Panc1 (cell line): ENCODE measurements at regions not wholly inside any gene's neighbourhood (a gene's known extent, or its start where the extent isn't known, plus 50 kb on each side); places are given as distances from the start of the nearest gene placed in this dataset.
A peak's percentile ranks its signal among the peaks of the same experiment; 100 is the strongest.

Experiments
- ATAC-seq: fragments of 200-7000 bp; cut with Tn5 transposase; 2 replicates; pipeline ENCODE4 v1.9.1; 2020; ENCODE audit warnings: mild to moderate bottlenecking, moderate library complexity
- BruUV-seq: library from RNA; stranded (reverse); fragments of 400-500 nt; replicated peaks from 2 replicates; lab custom pipeline; 2021; lab: Mats Ljungman, UMichigan
- CTCF ChIA-PET: fragments of 300-600 bp; sonication (Branson Sonifier 250); formaldehyde crosslinking; loops from one replicate; lab custom pipeline; 2022; ENCODE audit warnings: antibody characterized with exemption; lab: Charles Lee
- POLR2A ChIA-PET: fragments of 300-600 bp; sonication (Branson Sonifier 250); formaldehyde crosslinking; loops from one replicate; lab custom pipeline; 2022; ENCODE audit warnings: antibody characterized with exemption; lab: Charles Lee
- DNase-seq: peaks from one replicate; pipeline ENCODE4 v3.0.0-alpha.2; 2010; ENCODE audit warnings: low read depth, low spot score
- H3K27ac ChIP-seq: 2 replicates; pipeline ENCODE4 v1.5.1; 2011; ENCODE audit warnings: mild to moderate bottlenecking, low read length, inconsistent platforms
- H3K27me3 ChIP-seq: fragments of 200-500 bp; sonication (Bioruptor generic); 2 replicates; pipeline ENCODE4 v1.6.0; 2014; ENCODE audit warnings: low read length, inconsistent platforms; ENCODE audit not compliant: control insufficient read depth, insufficient read depth
- H3K36me3 ChIP-seq: fragments of 200-500 bp; sonication (Bioruptor generic); 2 replicates; pipeline ENCODE4 v1.5.1; 2014; ENCODE audit warnings: inconsistent platforms, mild to moderate bottlenecking, low read length, moderate library complexity; ENCODE audit not compliant: control insufficient read depth, insufficient read depth
- H3K4me1 ChIP-seq: 2 replicates; pipeline ENCODE4 v1.5.1; 2011; ENCODE audit warnings: inconsistent platforms, mild to moderate bottlenecking, low read length, moderate library complexity; ENCODE audit not compliant: control insufficient read depth, insufficient read depth
- H3K4me3 ChIP-seq, 2 experiments: 2 replicates each; pipeline ENCODE4 v1.5.1; 2011 to 2012; ENCODE audit warnings: low read depth in 2 of 2, low read length in 2 of 2, mild to moderate bottlenecking in 2 of 2, inconsistent platforms in 1 of 2, moderate library complexity in 1 of 2
- H3K9me3 ChIP-seq: fragments of 200-500 bp; sonication (Bioruptor generic); 2 replicates; pipeline ENCODE4 v1.5.1; 2014; ENCODE audit warnings: low read depth, mild to moderate bottlenecking, inconsistent platforms, low read length, moderate library complexity; ENCODE audit not compliant: control insufficient read depth, insufficient read depth
- CTCF ChIP-seq: fragments of 450-650 bp; IDR thresholded peaks from 2 replicates; pipeline ENCODE4 v1.5.1; 2017; ENCODE audit warnings: mild to moderate bottlenecking
- POLR2AphosphoS5 ChIP-seq: IDR thresholded peaks from 2 replicates; pipeline ENCODE4 v1.6.1; 2012; ENCODE audit warnings: mild to moderate bottlenecking, low read depth, low read length, moderate library complexity
- REST ChIP-seq, 2 experiments: IDR thresholded peaks; 2 replicates each; pipeline ENCODE4 v1.6.1; 2011 to 2012; ENCODE audit warnings: low read depth in 2 of 2, control low read depth in 1 of 2, low read length in 1 of 2, mild to moderate bottlenecking in 1 of 2, moderate library complexity in 1 of 2; ENCODE audit not compliant: insufficient read depth in 1 of 2
- SIN3A ChIP-seq: IDR thresholded peaks from 2 replicates; pipeline ENCODE4 v1.6.1; 2012; ENCODE audit warnings: low read depth, mild to moderate bottlenecking, low read length, moderate library complexity, borderline replicate concordance; ENCODE audit not compliant: insufficient read depth
- TCF7L2 ChIP-seq: IDR thresholded peaks from 2 replicates; pipeline ENCODE4 v1.6.1; 2011; ENCODE audit warnings: mild to moderate bottlenecking, low read depth, low read length, inconsistent platforms
- in situ Hi-C: cut with HindIII; loops from 2 replicates; pipeline ENCODE4 v1.10.0; 2016; ENCODE audit warnings: low sequenced_read_pairs, low pct_unique_long_range_greater_than_20kb
- intact Hi-C: fragments of 100-400 bp; cut with micrococcal nuclease; formaldehyde crosslinking; loops from one replicate; pipeline ENCODE4 v1.10.0; 2022; ENCODE audit not compliant: unreplicated experiment

- DNase-seq, result no peak
- CTCF ChIA-PET, result no interaction called here
- no peaks in the 10 kb centered on the region for H3K4me1 ChIP-seq
- H3K9me3 ChIP-seq, result no peaks in the 10 kb centered on the region
- no peak for ATAC-seq
- in situ Hi-C loops, result no loop called here
- POLR2A ChIA-PET, result no interaction called here
- H3K36me3 ChIP-seq, result no peaks in the 10 kb centered on the region
- BruUV-seq, result no TSS peak
- H3K4me3 ChIP-seq, result peak overlapping the region in 1 of 2 experiments; percentile 2; a peak in 1 of 4 replicates
- H3K27me3 ChIP-seq, result no peaks in the 10 kb centered on the region
- H3K27ac ChIP-seq, result peak overlapping the region; percentile 48; the same call in 1 of the 2 replicates
- TF ChIP-seq POLR2AphosphoS5, result no peak
- TF ChIP-seq REST (IDR thresholded peaks at IDR 0.05; ENCODE audit: insufficient read depth in 1 of 2, low read depth in 2 of 2, low read length in 1 of 2), result no peak
- TF ChIP-seq TCF7L2, result no peak
- no peak for TF ChIP-seq SIN3A
- TF ChIP-seq CTCF, result no peak
- intact Hi-C loops, result no loop called here
Measured at GRCh38 chr12:89862511-89863445, 154.1 kb upstream of the ATP2B1 start.

- BruUV-seq, result no TSS peak
- no peak for TF ChIP-seq SIN3A
- no peaks in the 10 kb centered on the region for H3K9me3 ChIP-seq
- no peak overlapping the region for H3K4me3 ChIP-seq
- CTCF ChIA-PET, result no interaction called here
- H3K27me3 ChIP-seq, result no peaks in the 10 kb centered on the region
- H3K4me1 ChIP-seq, result no peaks in the 10 kb centered on the region
- intact Hi-C loops, result no loop called here
- in situ Hi-C loops, result no loop called here
- H3K27ac ChIP-seq, result no peak overlapping the region
- H3K36me3 ChIP-seq, result no peaks in the 10 kb centered on the region
- DNase-seq (no peak), ATAC-seq (no peak)
- POLR2A ChIA-PET, result no interaction called here
Measured at GRCh38 chr12:89861086-89861485, 152.4 kb upstream of the ATP2B1 start.
